ENCODE measurements at regions not wholly inside any gene's neighbourhood (a gene's known extent, or its start where the extent isn't known, plus 50 kb on each side); places are given as distances from the start of the nearest gene placed in this dataset.

- Histone ChIP-seq H3K4me1 (ENCODE audit: control insufficient read depth in 4 of 4, insufficient read depth in 4 of 4, low read length in 3 of 4) (no peaks in the 10 kb centered on the region), H3K36me3 (ENCODE audit: control insufficient read depth in 4 of 4, insufficient read depth in 3 of 4, low read depth in 1 of 4, low read length in 3 of 4) (no peaks in the 10 kb centered on the region), H3K9me3 (ENCODE audit: control insufficient read depth in 4 of 4, low read length in 3 of 4) (peaks cover 0 to 2% (median 0%) of the 10 kb centered on the region in 4 donors), H3K4me3 (ENCODE audit: low read depth in 1 of 3, low read length in 3 of 3) (no peak overlapping the region), H3K9ac (ENCODE audit: low read depth in 1 of 2, low read length in 2 of 2) (no peak overlapping the region), H3K27ac (ENCODE audit: low read depth in 1 of 2, low read length in 2 of 2) (no peak overlapping the region), H3K27me3 (ENCODE audit: control insufficient read depth in 4 of 4, insufficient read depth in 4 of 4, low read length in 3 of 4) (no peaks in the 10 kb centered on the region)
- no peak for DNase-seq (ENCODE audit: low spot score)
- no peak for TF ChIP-seq EGR1 (IDR thresholded peaks at IDR 0.05; ENCODE audit: low read depth in 2 of 2)
- WGBS: 100% methylated on average over 1 of the region's 1 CpG
These were observed 224.1 kb downstream of the PHLDA1 start for GRCh38 chr12:75807494-75807893.

GRCh38 chr12:75805905-75806304 is 225.7 kb downstream of the PHLDA1 start:
- no peak overlapping the region for H3K4me3 ChIP-seq (ENCODE audit: low read depth in 1 of 3, low read length in 3 of 3)
- H3K4me1 ChIP-seq (ENCODE audit: control insufficient read depth in 4 of 4, insufficient read depth in 4 of 4, low read length in 3 of 4): no peaks in the 10 kb centered on the region
- no peaks in the 10 kb centered on the region for H3K27me3 ChIP-seq (ENCODE audit: control insufficient read depth in 4 of 4, insufficient read depth in 4 of 4, low read length in 3 of 4)
- H3K27ac ChIP-seq (ENCODE audit: low read depth in 1 of 2, low read length in 2 of 2): no peak overlapping the region
- no peak overlapping the region for H3K9ac ChIP-seq (ENCODE audit: low read depth in 1 of 2, low read length in 2 of 2)
- H3K9me3 ChIP-seq (ENCODE audit: control insufficient read depth in 4 of 4, low read length in 3 of 4): peaks cover 0 to 2% (median 0%) of the 10 kb centered on the region in 4 donors
- TF ChIP-seq HNF4G (IDR thresholded peaks at IDR 0.05) (no peak), MAX (IDR thresholded peaks at IDR 0.05) (no peak), TAF1 (conservative IDR thresholded peaks at IDR 0.05) (no peak), NR2F2 (IDR thresholded peaks at IDR 0.05) (no peak), EGR1 (IDR thresholded peaks at IDR 0.05; ENCODE audit: low read depth in 2 of 2) (no peak), SP1 (IDR thresholded peaks at IDR 0.05) (no peak), RXRA (IDR thresholded peaks at IDR 0.05) (no peak), JUND (IDR thresholded peaks at IDR 0.05) (no peak), FOXA2 (IDR thresholded peaks at IDR 0.05) (no peak), FOXA1 (IDR thresholded peaks at IDR 0.05) (no peak), REST (IDR thresholded peaks at IDR 0.05) (no peak), GABPA (IDR thresholded peaks at IDR 0.05 in 1 of 2, conservative IDR thresholded peaks at IDR 0.05 in 1 of 2) (no peak), HNF4A (conservative IDR thresholded peaks at IDR 0.05) (no peak), ZBTB33 (IDR thresholded peaks at IDR 0.05) (no peak), ATF3 (IDR thresholded peaks at IDR 0.05) (no peak), YY1 (IDR thresholded peaks at IDR 0.05) (no peak), CTCF (IDR thresholded peaks at IDR 0.05; ENCODE audit: low read depth, low read length, missing input control) (no peak)
- no peak for DNase-seq (ENCODE audit: low spot score)
- 84% methylated on average over 2 of the region's 2 CpGs for WGBS
- no peaks in the 10 kb centered on the region for H3K36me3 ChIP-seq (ENCODE audit: control insufficient read depth in 4 of 4, insufficient read depth in 3 of 4, low read depth in 1 of 4, low read length in 3 of 4)

All from liver (tissue), 8 donors.